ENCODE measurements at regions not wholly inside any gene's neighbourhood (a gene's known extent, or its start where the extent isn't known, plus 50 kb on each side); places are given as distances from the start of the nearest gene placed in this dataset.
"Not testable (repeated sequence)": the region's sequence is repeated elsewhere in the genome, so short reads cannot be mapped to it uniquely, and the experiment has no call there.

DNA sequence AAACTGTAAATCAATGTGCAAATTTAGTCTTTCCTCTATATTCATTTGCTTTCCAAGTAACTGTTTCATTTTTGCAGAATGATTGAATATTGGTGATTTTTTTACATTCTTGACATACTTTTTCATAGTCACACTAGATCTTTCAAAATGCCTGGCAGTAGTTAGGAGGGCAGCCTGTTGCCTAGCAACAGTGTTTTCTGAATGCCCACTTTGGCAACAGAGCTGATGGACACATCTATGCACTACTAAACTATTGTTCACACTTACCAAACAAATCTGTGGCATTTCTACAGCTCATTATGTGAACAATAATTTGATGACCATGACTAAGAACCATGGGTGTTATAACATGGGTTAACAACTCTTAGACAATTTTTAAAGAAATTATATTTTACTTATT lies 438.0 kb upstream of the IMPG1 start:
- TF ChIP-seq CTCF (IDR thresholded peaks at IDR 0.05): no peak
- DNase-seq (ENCODE audit: low spot score in 2 of 2): no peak
- no peaks in the 10 kb centered on the region for H3K36me3 ChIP-seq
- no peak overlapping the region for H3K27ac ChIP-seq
- H3K4me3 ChIP-seq: no peak overlapping the region
- H3K4me1 ChIP-seq: no peaks in the 10 kb centered on the region
- H3K9me3 ChIP-seq: no peaks in the 10 kb centered on the region
- no peaks in the 10 kb centered on the region for H3K27me3 ChIP-seq
- intact Hi-C loops (cut with DNase I): no loop called here

DNA sequence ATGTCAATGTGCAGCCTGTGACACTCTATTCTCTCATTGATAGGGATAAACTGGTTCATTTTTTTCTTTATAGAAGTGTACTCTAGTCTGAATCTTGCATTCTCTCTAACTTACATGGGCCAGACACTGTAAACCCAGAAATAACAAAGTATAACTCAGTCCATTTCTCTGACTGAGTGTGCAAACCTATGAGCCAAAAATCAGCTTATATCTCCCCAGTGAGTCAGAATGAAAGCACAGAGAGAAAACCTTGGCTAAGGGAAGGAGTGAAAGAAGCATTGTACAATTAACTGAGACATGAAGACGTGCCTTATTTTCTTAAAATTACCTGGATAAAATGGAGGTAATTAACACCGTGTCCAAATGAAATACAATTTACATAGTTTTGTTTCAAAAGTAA lies 436.9 kb upstream of the IMPG1 start:
- H3K36me3 ChIP-seq: no peaks in the 10 kb centered on the region
- DNase-seq (ENCODE audit: low spot score in 2 of 2): no peak
- H3K27me3 ChIP-seq: no peaks in the 10 kb centered on the region
- no peak for TF ChIP-seq CTCF (IDR thresholded peaks at IDR 0.05)
- intact Hi-C loops (cut with DNase I): no loop called here
- H3K9me3 ChIP-seq: no peaks in the 10 kb centered on the region
- no peak overlapping the region for H3K27ac ChIP-seq
- no peaks in the 10 kb centered on the region for H3K4me1 ChIP-seq
- no peak overlapping the region for H3K4me3 ChIP-seq

DNA sequence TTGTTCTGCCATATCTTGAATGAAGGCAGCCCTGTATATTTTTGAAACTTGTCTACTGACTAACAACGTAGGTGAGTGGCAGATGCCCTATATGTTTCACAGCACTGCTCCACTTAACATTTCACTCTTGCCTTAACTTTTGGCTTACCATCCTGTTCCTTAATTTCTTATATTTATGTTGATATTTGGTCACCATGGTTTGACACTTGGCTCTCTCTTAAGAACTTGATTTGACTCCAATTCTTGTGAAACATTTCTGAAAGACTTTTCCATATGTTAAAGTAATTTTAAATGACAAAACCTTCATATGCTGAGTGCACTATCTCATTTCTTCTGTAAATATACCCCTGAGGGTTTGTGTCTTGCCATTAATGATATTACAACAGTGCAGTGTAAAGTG lies 434.3 kb upstream of the IMPG1 start:
- Histone ChIP-seq H3K9me3 (no peaks in the 10 kb centered on the region), H3K27ac (no peak overlapping the region), H3K4me1 (no peaks in the 10 kb centered on the region), H3K27me3 (no peaks in the 10 kb centered on the region), H3K36me3 (no peaks in the 10 kb centered on the region), H3K4me3 (no peak overlapping the region)
- TF ChIP-seq CTCF (IDR thresholded peaks at IDR 0.05): no peak
- intact Hi-C loops (cut with DNase I): no loop called here
- no peak for DNase-seq (ENCODE audit: low spot score in 2 of 2)

GRCh38 chr6:76495909-76496308 lies 423.4 kb upstream of the IMPG1 start:
- intact Hi-C loops (cut with DNase I): no loop called here
- no peak for DNase-seq (ENCODE audit: low spot score in 2 of 2)
- no peak for TF ChIP-seq CTCF (IDR thresholded peaks at IDR 0.05)
- Histone ChIP-seq H3K36me3 (no peaks in the 10 kb centered on the region), H3K4me1 (no peaks in the 10 kb centered on the region), H3K27me3 (no peaks in the 10 kb centered on the region), H3K27ac (no peak overlapping the region), H3K9me3 (peaks cover 0 to 10% of the 10 kb centered on the region in 2 donors), H3K4me3 (no peak overlapping the region)

DNA sequence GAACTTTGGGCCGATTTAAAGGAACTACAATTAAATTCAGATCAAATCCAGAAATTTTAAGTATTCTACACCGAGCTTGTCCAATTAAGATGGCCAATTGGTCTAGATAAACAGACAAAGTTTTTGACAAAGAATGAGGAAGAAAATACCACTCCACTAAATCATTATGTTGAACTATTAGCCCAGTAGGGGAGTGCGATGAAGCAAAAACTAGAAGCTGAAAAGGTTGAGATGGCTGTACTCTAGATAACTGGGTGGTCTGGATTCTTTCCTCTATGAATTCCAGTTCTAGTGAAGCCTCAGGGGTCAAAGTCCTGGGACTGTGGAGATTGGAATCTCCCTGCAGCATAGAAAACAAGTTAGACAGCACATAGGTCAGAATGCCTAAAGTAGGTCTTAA lies 418.9 kb upstream of the IMPG1 start:
- H3K27me3 ChIP-seq; H3K27ac ChIP-seq; DNase-seq (ENCODE audit: low spot score in 2 of 2); H3K4me1 ChIP-seq; H3K4me3 ChIP-seq; H3K36me3 ChIP-seq; intact Hi-C loops (cut with DNase I): not testable (repeated sequence)
- H3K9me3 ChIP-seq: peaks cover 0 to 10% of the 10 kb centered on the region in 2 donors

- no peaks in the 10 kb centered on the region for H3K36me3 ChIP-seq
- H3K4me1 ChIP-seq: no peaks in the 10 kb centered on the region
- peaks cover 0 to 3% of the 10 kb centered on the region in 2 donors for H3K9me3 ChIP-seq
- intact Hi-C loops (cut with DNase I): no loop called here
- no peak overlapping the region for H3K27ac ChIP-seq
- no peaks in the 10 kb centered on the region for H3K27me3 ChIP-seq
- DNase-seq (ENCODE audit: low spot score in 2 of 2): no peak
- TF ChIP-seq CTCF (IDR thresholded peaks at IDR 0.05): no peak
- H3K4me3 ChIP-seq: no peak overlapping the region
Measured at GRCh38 chr6:76490456-76490855, 418.0 kb upstream of the IMPG1 start.
